Small intestine (tissue), 7 donors: ENCODE measurements at regions not wholly inside any gene's neighbourhood (a gene's known extent, or its start where the extent isn't known, plus 50 kb on each side); places are given as distances from the start of the nearest gene placed in this dataset.
A peak's percentile ranks its signal among the peaks of the same experiment; 100 is the strongest.

Source experiments
- DNase-seq, 2 donors: peaks; one replicate each; pipeline versions ENCODE4 v3.0.0 to v3.0.0-alpha.2; 2013
- FAIRE-seq: peaks from 2 replicates; lab custom pipeline; 2012; peaks lifted over from hg19 to GRCh38; lab: Jason Lieb, UNC
- H3K27ac ChIP-seq, 3 donors: one replicate each; pipeline ENCODE4 v1.5.1; 2013; ENCODE audit warnings: low read length in 2 of 3, mild to moderate bottlenecking in 2 of 3, control low read depth in 1 of 3, inconsistent platforms in 1 of 3, low read depth in 1 of 3, moderate library complexity in 1 of 3
- H3K27me3 ChIP-seq, 3 donors: one replicate each; pipeline ENCODE4 v1.6.1; 2013; ENCODE audit warnings: low read length in 3 of 3, inconsistent platforms in 1 of 3; ENCODE audit not compliant: control insufficient read depth in 3 of 3, insufficient read depth in 3 of 3
- H3K36me3 ChIP-seq, 3 donors: one replicate each; pipeline ENCODE4 v1.6.1; 2013; ENCODE audit warnings: low read length in 3 of 3, inconsistent platforms in 1 of 3, low read depth in 1 of 3, mild to moderate bottlenecking in 1 of 3, moderate library complexity in 1 of 3; ENCODE audit not compliant: control insufficient read depth in 3 of 3, insufficient read depth in 2 of 3
- H3K4me1 ChIP-seq, 3 donors: one replicate each; pipeline ENCODE4 v1.6.1; 2013; ENCODE audit warnings: low read length in 2 of 3, inconsistent platforms in 1 of 3, low read depth in 1 of 3, mild to moderate bottlenecking in 1 of 3, moderate library complexity in 1 of 3; ENCODE audit not compliant: control insufficient read depth in 3 of 3, insufficient read depth in 2 of 3
- H3K4me3 ChIP-seq, 3 donors: one replicate each; pipeline ENCODE4 v1.5.1; 2013; ENCODE audit warnings: low read length in 3 of 3, control low read depth in 1 of 3, inconsistent platforms in 1 of 3, low read depth in 1 of 3, mild to moderate bottlenecking in 1 of 3, moderate library complexity in 1 of 3
- H3K9me3 ChIP-seq, 2 donors: one replicate each; pipeline ENCODE4 v1.6.1; 2013; ENCODE audit warnings: low read depth in 1 of 2, low read length in 1 of 2; ENCODE audit not compliant: control insufficient read depth in 2 of 2, insufficient read depth in 1 of 2
- WGBS, 3 donors: extraction: QIAGEN DNeasy Blood & Tissue Kit; methylation state at CpG; one replicate each; pipeline ENCODE4 v1.1.7; 2013; 5-methylcytosine and 5-hydroxymethylcytosine counted together
- donor health status: healthy with polysubstance abuse.
- donor health status: control.
- donor health status: control.
- donor health status: Bipolar disorder and iron deficiency.
- donor health status: healthy.

DNA sequence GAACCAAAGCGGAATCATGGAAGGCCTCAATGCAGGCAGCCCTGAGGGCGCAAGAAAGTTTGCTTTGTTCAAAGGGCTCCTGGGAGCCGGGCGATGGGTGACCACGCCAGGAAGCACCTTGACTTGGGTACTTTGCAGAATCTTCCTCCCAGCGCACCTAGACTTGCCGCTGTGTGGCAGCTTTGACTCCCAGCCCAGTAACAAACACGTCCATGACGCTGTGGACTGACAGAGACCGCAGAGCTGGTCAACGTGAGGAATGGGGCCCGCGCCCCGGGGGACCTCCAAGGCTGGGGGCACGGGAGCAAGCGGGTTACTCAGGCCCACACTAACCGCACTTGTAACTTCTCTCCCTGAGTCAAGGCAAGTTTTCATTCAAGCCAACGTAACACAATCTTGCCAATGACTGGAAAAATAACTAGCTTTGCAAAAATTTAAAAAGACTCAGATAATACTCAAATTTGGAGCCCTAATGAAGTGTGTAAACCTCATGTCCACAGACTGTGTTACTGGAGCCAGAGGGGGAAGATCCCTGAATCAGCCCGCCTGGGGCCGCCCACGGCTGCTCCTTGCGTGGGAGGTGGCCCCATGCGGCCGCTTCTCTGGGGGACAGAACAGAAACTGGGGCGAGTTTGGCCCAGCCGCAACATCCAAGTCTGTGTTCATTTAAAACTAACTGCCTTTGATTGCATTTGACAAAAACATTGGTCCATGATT is 130.8 kb downstream of the DNAJB6 start:
- Histone ChIP-seq H3K4me3 (no peak overlapping the region), H3K4me1 (no peaks in the 10 kb centered on the region), H3K36me3 (no peaks in the 10 kb centered on the region), H3K27me3 (peaks cover 0 to 7% (median 5%) of the 10 kb centered on the region in 3 donors), H3K27ac (no peak overlapping the region), H3K9me3 (peaks cover 0 to 7% of the 10 kb centered on the region in 2 donors)
- FAIRE-seq: no peak
- WGBS, 3 donors: 80 to 90% (median 88%) methylated on average over 26 of the region's 26 CpGs
- no peak for DNase-seq

DNA sequence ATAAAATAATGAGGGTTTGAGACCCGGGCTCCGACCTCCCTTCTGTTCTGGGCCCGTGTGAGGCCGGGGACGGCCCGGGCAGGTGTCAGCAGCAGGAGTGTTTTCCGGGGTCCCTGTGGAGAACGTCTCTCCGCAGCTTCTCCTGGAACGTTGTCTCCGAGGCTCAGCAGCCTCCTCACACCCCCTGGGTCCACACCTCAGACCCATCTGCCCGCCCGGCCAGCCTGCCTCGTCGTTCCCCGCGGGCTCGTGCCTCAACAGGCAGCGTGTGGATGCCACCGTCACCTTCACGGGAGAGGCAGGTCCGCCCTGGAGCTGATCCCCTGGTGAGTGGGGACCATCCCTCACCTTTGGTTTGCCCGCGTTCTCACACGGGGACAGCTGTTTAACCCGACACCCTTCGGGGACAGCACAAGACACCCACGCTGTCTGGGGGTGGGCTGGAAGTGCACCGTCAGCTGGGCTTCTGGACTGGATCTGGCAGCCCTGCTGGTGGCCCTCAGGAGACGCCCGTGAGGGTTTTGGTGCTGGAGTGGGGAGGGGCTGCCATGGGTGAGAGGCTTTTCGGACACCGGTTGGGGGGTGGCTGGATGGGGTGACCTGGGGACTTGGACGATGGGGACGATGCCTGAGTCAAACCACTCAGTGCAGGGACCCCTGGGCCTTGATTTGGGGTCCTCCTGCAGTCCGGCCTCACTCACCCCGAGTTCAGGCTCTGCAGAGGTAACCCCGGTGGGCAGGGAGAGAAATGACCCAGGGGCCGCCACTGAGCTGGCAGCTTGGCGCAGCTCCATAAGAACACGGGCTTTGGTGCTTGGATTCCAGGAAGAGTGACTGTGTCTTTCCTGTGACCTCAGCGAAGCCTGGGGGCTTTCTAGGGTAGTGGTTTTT is 131.7 kb downstream of the DNAJB6 start:
- no peak overlapping the region for H3K4me3 ChIP-seq
- no peak for FAIRE-seq
- no peaks in the 10 kb centered on the region for H3K36me3 ChIP-seq
- peaks cover 0 to 7% (median 5%) of the 10 kb centered on the region in 3 donors for H3K27me3 ChIP-seq
- DNase-seq: no peak
- 81 to 85% (median 83%) methylated on average over 42 of the region's 42 CpGs for WGBS, 3 donors
- H3K27ac ChIP-seq: no peak overlapping the region
- peaks cover 0 to 10% of the 10 kb centered on the region in 2 donors for H3K9me3 ChIP-seq
- no peaks in the 10 kb centered on the region for H3K4me1 ChIP-seq

DNA sequence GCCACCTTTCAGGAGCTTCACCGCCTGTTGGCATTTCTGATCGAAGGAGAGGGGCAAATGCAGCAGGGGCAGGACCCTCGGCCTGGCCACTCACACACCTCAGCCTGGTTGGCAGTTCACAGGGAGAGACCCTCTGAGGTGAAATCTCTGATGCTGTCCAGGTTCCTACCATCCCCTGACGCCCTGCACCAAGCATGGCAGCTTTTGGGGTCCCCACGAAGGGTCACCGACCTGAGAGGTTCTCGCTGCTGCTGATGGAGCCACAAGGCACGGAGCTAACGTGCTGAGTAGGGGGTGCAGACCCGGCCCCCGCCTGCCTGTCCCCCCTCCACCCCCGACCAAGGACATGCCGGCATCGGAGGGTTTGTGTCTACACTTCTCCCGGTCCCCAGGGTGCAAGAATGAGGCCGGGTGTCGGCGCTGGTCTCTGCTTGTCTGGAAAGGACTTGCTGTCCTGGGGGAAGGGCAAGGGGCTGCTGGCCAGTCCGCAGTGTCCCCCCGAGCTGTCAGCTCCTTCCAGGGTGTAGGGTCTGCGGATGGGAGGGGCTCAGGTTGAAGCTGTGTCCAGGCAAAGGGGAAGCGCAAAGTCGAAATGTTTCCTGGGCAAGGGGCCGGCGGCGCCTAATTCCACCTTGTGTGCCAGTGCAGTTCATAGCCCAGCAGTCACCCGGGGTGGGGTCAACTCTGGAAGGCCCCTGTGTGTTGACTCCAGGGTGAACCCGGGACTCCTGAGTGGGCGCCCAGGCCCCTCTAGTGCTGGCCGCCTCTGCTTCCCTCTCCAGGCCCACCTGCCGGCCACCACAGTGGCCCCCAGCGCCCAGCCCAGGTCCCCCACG is 132.6 kb downstream of the DNAJB6 start:
- Histone ChIP-seq H3K9me3 (peaks cover 0 to 12% of the 10 kb centered on the region in 2 donors), H3K4me1 (no peaks in the 10 kb centered on the region), H3K27ac (no peak overlapping the region), H3K4me3 (no peak overlapping the region), H3K36me3 (no peaks in the 10 kb centered on the region), H3K27me3 (peaks cover 0 to 7% (median 4%) of the 10 kb centered on the region in 3 donors)
- DNase-seq (no peak), FAIRE-seq (no peak)
- WGBS, 3 donors: 83 to 87% (median 87%) methylated on average over 31 to 33 of the region's 33 CpGs

DNA sequence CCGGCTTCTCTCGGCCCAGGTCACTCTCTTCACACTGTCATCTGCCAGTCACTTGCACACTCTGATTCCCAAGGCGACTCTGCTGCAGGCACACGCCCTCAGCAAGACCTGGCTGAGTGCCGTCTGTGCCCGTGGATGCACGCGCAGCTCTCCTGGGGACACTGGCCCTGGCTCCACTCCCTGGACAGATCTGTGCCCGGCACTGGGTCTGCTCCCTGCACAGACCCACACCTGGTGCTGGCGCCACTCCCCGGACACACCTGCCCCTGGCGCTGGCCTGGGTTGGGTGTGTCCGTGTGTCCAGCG is 133.2 kb downstream of the DNAJB6 start:
- Histone ChIP-seq H3K4me3 (no peak overlapping the region), H3K27ac (no peak overlapping the region), H3K9me3 (peaks cover 0 to 12% of the 10 kb centered on the region in 2 donors), H3K36me3 (no peaks in the 10 kb centered on the region), H3K27me3 (peaks cover 0 to 7% (median 3%) of the 10 kb centered on the region in 3 donors), H3K4me1 (no peaks in the 10 kb centered on the region)
- FAIRE-seq (no peak), DNase-seq (no peak)
- WGBS, 3 donors: 81 to 93% (median 88%) methylated on average over 14 of the region's 14 CpGs

DNA sequence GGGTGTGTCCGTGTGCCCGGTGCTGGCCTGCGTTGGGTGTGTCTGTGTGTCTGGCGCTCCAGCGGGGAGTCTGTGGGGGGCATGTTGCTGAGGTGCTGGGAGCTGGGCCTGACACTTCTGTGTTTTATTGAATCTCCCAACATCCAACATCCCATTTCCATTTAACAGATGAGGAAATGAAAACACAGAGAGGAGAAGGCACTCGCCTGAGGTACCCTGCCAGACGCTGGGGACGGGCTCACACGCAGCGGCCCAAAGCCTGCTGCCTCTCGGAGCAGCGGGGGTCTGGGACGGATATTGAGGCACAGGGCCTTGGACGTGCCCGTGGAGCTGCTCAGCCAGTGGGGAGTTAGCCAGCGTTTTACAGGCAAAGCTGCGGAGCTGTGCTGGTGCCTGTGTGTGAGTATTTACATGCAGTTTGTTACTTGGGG is 133.9 kb downstream of the DNAJB6 start:
- Histone ChIP-seq H3K4me3 (no peak overlapping the region), H3K27me3 (peaks cover 0 to 7% (median 3%) of the 10 kb centered on the region in 3 donors), H3K4me1 (no peaks in the 10 kb centered on the region), H3K9me3 (peaks cover 0 to 12% of the 10 kb centered on the region in 2 donors), H3K27ac (no peak overlapping the region), H3K36me3 (no peaks in the 10 kb centered on the region)
- DNase-seq (no peak), FAIRE-seq (no peak)
- 84 to 90% (median 90%) methylated on average over 17 of the region's 17 CpGs for WGBS, 3 donors

DNA sequence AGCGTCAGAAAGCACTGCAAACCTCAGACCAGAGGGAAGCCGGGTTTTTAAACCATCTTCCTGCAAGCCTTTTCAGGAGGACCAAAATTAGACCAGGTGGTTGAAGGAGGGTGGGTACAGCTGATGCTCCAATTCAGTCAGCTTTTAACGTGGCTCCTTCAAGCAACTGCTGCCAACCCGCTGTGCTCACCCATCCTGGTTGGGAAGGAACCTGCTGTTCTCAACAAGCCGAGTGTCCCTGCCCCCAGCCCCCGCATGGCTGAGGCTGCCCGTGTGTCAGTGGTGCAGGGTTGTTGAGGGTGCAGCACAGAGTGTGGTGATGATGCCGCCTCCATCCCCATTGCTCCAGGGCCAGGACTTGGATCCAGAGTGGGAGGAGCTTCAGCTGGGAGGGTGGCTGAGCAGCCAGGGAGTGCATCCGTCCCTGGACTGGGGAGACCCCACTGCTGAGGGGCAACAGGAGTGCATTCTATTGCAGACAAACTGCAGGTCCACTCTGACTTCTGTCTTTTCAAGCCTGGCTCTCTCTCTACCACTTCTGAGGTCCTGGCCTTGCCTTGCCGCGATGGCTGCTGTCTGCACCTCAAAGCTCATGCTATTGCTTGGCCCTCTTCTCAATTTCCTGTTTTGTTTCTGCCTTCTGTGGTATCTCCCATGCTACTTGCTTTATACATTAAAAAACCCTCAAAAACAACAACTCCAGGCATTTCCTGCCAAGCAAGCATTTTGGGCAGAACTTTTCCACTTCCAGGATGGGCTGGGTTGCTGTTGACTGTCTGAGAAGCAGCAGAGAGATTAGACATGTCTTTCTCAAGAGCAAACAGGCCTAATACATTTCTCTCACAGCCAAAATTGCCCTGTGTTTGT is 134.7 kb downstream of the DNAJB6 start:
- H3K27me3 ChIP-seq: peaks cover 0 to 5% (median 3%) of the 10 kb centered on the region in 3 donors
- H3K9me3 ChIP-seq: peaks cover 0 to 12% of the 10 kb centered on the region in 2 donors
- FAIRE-seq (no peak), DNase-seq (no peak)
- H3K27ac ChIP-seq: peak overlapping the region in 1 of 3 donors; percentile 38
- no peaks in the 10 kb centered on the region for H3K4me1 ChIP-seq
- WGBS, 3 donors: 65 to 84% (median 68%) methylated on average over 11 of the region's 11 CpGs
- no peak overlapping the region for H3K4me3 ChIP-seq
- no peaks in the 10 kb centered on the region for H3K36me3 ChIP-seq

DNA sequence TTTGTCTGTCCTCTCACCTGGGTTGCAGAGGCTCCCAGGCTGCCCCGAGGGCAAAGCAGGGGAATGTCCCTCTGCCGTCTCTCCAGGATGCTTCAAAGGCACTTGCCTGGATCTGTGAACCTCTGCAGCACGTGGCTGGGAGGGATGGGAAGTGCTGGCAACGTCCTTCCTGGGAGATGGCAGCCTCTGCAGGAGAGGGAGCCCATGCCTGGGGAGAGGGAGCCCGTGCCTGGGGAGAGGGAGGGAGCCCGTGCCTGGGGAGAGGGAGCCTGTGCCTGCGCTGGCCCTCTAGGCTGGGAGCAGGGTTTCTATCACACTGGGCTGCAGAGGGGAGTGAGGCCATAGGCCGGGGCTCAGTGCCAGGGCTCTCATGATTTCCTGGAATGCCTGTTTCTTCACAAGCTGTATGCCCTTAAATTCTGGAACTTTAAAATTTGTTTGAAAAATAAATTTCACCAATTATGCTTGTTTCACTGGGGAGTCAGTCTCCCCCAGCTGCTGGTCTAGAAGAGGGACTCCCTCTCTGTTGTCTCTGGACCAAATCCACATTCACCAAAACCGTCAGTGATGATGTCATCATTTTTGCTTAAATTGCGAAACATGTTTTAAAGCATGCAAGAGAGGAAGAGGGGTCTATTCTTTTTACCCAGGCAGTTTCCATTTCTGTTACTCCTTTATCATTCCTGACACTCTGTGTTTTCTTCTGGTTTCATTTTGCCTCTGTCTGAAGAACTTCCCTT is 135.7 kb downstream of the DNAJB6 start:
- Histone ChIP-seq H3K4me3 (no peak overlapping the region), H3K27ac (peak overlapping the region in 1 of 3 donors; percentile 38), H3K4me1 (no peaks in the 10 kb centered on the region), H3K9me3 (peaks cover 0 to 12% of the 10 kb centered on the region in 2 donors), H3K27me3 (no peaks in the 10 kb centered on the region), H3K36me3 (no peaks in the 10 kb centered on the region)
- DNase-seq: no peak
- FAIRE-seq: no peak
- WGBS, 3 donors: 67 to 74% (median 69%) methylated on average over 10 of the region's 10 CpGs
